ENCODE measurements at regions not wholly inside any gene's neighbourhood (a gene's known extent, or its start where the extent isn't known, plus 50 kb on each side); places are given as distances from the start of the nearest gene placed in this dataset.

DNA sequence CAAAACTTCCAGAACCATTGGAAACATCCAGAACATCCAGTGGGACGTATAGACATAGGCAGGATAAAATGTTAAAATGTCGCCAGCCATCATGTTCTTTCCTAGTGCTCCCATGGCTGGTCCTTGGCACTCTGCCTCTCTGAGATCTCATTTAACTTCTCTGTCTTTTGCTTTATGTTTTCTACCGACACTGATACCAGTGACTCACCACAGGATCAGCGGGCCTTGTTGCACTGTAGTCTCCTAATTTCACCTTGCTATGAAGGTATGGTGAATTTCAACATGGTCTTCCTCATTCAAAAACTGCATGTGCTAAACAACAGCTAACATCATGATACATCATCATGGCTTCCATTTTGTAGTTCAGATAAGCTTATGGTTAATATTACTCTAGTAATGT lies 521.0 kb upstream of the IGFBP7 start:
- no peaks in the 10 kb centered on the region for H3K27me3 ChIP-seq (replicated peaks; ENCODE audit: control insufficient read depth, insufficient read depth, low read length)
- no peak for DNase-seq (ENCODE audit: extremely low read depth, insufficient read length)
- no peak overlapping the region for H3K4me3 ChIP-seq (replicated peaks; ENCODE audit: low read depth, low read length)
- H3K36me3 ChIP-seq (ENCODE audit: control insufficient read depth, insufficient read depth, low read length) = no peaks in the 10 kb centered on the region
- no peak for TF ChIP-seq CTCF (IDR thresholded peaks at IDR 0.05; ENCODE audit: insufficient read depth, low read length, poor library complexity, severe bottlenecking)

DNA sequence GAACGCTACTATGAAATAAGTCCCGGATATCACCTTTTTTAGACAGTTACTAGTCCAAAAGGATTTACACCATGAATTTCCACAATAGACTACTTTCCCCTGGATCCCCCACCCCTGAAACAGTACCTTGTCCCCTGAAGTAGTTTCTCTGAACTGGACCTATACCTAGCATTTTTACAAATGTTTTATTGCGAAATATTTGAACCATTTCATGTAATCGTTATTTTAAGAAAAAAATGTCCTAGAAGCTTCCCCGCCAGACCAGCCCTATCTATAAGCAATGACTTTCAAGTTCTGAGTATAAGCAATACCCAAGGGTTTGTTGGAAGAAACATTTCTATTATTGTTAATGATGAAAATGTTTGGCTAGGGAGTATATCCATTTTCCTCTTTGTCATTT lies 517.8 kb upstream of the IGFBP7 start:
- DNase-seq (ENCODE audit: extremely low read depth, insufficient read length) = no peak
- no peak for TF ChIP-seq CTCF (IDR thresholded peaks at IDR 0.05; ENCODE audit: insufficient read depth, low read length, poor library complexity, severe bottlenecking)
- no peaks in the 10 kb centered on the region for H3K36me3 ChIP-seq (ENCODE audit: control insufficient read depth, insufficient read depth, low read length)
- H3K4me3 ChIP-seq (replicated peaks; ENCODE audit: low read depth, low read length) = no peak overlapping the region
- H3K27me3 ChIP-seq (replicated peaks; ENCODE audit: control insufficient read depth, insufficient read depth, low read length) = no peaks in the 10 kb centered on the region

DNA sequence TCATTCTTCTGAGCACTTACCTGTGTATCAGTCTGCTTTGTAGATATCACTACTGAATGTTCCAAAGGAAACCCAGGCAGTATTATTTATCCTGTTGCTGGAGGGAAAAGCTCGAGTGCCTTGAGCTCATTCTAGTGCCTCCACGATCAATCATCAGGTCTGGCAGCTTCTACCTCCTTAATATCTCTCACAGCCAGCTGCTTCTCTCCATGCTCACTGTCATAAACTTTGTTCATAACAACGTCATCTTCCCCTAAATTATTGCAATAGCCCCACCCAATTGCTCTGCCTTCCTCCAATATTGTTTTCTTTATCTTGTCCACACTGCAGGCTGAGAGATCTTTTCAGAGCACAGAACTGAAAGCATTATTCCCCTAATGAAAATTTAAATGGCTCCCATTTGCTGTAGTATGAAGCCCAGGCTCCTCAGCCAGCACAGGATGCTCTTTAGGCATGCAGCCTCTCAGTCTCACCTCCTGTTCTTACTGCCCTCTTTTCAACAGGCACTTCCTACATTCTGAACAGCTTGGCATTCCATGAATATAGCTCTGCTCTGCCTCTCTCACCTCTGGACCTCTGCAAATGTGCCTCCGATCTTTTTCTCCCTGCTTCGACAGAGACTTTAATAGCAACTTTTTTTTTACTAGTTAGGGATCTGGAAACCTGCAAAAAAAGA lies 504.2 kb upstream of the IGFBP7 start:
- no peak for DNase-seq (ENCODE audit: extremely low read depth, insufficient read length)
- no peak for TF ChIP-seq CTCF (IDR thresholded peaks at IDR 0.05; ENCODE audit: insufficient read depth, low read length, poor library complexity, severe bottlenecking)
- no peaks in the 10 kb centered on the region for H3K36me3 ChIP-seq (ENCODE audit: control insufficient read depth, insufficient read depth, low read length)
- H3K4me3 ChIP-seq (replicated peaks; ENCODE audit: low read depth, low read length) = no peak overlapping the region
- no peaks in the 10 kb centered on the region for H3K27me3 ChIP-seq (replicated peaks; ENCODE audit: control insufficient read depth, insufficient read depth, low read length)

DNA sequence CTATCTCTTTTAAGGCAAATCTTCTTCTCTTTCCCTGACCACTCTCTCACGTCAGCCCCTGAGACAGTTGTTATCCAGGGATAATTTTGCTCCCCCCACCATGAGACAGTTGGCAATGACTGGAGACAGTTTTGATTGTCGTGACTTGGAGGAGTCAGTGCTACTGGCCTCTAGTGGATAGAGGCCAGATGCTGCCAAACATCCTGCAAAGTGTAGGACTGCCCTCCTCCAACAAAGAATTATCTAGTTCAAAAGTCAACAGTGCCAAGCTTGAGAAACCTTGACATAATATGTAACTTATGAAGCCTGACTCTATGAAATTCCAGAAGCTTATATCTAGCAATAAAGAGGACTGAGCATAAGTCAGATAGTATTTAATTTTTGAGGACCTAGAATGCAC lies 502.1 kb upstream of the IGFBP7 start:
- DNase-seq (ENCODE audit: extremely low read depth, insufficient read length) = no peak
- no peak for TF ChIP-seq CTCF (IDR thresholded peaks at IDR 0.05; ENCODE audit: insufficient read depth, low read length, poor library complexity, severe bottlenecking)
- Histone ChIP-seq H3K36me3 (ENCODE audit: control insufficient read depth, insufficient read depth, low read length) (no peaks in the 10 kb centered on the region), H3K4me3 (replicated peaks; ENCODE audit: low read depth, low read length) (no peak overlapping the region), H3K27me3 (replicated peaks; ENCODE audit: control insufficient read depth, insufficient read depth, low read length) (no peaks in the 10 kb centered on the region)

DNA sequence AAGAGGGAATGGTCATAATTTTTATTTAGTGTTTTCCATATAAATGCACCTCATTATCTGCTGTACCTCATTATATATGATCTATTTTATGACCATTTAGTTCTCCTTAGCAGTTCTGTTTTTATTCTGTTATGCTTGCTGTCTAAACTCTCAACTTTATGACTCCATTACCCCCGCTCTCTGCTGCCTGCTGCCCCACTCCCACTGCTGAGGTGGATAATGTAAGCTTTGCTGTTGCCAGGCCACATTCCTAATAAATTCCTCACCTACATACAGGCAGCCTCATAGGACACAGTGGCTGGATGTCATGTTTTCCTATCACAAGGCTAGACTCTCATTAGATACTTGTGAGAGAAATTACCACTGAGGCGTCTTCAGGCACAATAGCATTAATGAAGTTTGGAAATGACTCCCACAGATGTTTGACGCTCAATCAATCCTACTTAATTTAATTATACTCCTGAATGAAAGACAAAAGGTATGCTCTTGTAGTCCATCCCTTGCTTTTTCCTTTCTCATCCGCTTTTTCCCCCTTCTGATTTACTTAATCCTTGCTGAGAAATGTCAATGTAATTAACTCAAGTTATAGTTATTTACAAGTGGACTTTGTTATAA lies 497.5 kb upstream of the IGFBP7 start:
- Histone ChIP-seq H3K36me3 (ENCODE audit: control insufficient read depth, insufficient read depth, low read length) (no peaks in the 10 kb centered on the region), H3K27me3 (replicated peaks; ENCODE audit: control insufficient read depth, insufficient read depth, low read length) (no peaks in the 10 kb centered on the region), H3K4me3 (replicated peaks; ENCODE audit: low read depth, low read length) (no peak overlapping the region)
- no peak for TF ChIP-seq CTCF (IDR thresholded peaks at IDR 0.05; ENCODE audit: insufficient read depth, low read length, poor library complexity, severe bottlenecking)
- DNase-seq (ENCODE audit: extremely low read depth, insufficient read length) = no peak

All from GM06990 (cell line).